Endothelial cell of umbilical vein (primary cell): ENCODE measurements at regions not wholly inside any gene's neighbourhood (a gene's known extent, or its start where the extent isn't known, plus 50 kb on each side); places are given as distances from the start of the nearest gene placed in this dataset.

Experiments used
- EZH2 ChIP-seq: IDR thresholded peaks from 2 replicates; pipeline ENCODE4 v1.6.1; 2012; ENCODE audit warnings: borderline replicate concordance, low read depth, mild to moderate bottlenecking, moderate library complexity, low read length, inconsistent platforms; ENCODE audit not compliant: severe bottlenecking
- MYC ChIP-seq: IDR thresholded peaks from one replicate; pipeline ENCODE4 v1.6.1; 2011; ENCODE audit warnings: mild to moderate bottlenecking, low read depth, low read length
- POLR2A ChIP-seq: IDR thresholded peaks from 2 replicates; pipeline ENCODE4 v1.6.1; 2012; ENCODE audit warnings: low read depth, mild to moderate bottlenecking, control low read depth, low read length
- TF ChIP-seq, protein P1 (sequence below), 2 donors: IDR thresholded peaks; 1 replicate in 1 of 2; 2 replicates in 1 of 2; pipeline ENCODE4 v1.5.1; 2011; ENCODE audit warnings: low read length in 2 of 2, mild to moderate bottlenecking in 2 of 2, moderate library complexity in 2 of 2, control low read depth in 1 of 2, inconsistent platforms in 1 of 2, low read depth in 1 of 2; ENCODE audit not compliant: insufficient read depth in 1 of 2; ENCODE audit errors: extremely low read depth in 1 of 2

- TF ChIP-seq, protein P1, sequence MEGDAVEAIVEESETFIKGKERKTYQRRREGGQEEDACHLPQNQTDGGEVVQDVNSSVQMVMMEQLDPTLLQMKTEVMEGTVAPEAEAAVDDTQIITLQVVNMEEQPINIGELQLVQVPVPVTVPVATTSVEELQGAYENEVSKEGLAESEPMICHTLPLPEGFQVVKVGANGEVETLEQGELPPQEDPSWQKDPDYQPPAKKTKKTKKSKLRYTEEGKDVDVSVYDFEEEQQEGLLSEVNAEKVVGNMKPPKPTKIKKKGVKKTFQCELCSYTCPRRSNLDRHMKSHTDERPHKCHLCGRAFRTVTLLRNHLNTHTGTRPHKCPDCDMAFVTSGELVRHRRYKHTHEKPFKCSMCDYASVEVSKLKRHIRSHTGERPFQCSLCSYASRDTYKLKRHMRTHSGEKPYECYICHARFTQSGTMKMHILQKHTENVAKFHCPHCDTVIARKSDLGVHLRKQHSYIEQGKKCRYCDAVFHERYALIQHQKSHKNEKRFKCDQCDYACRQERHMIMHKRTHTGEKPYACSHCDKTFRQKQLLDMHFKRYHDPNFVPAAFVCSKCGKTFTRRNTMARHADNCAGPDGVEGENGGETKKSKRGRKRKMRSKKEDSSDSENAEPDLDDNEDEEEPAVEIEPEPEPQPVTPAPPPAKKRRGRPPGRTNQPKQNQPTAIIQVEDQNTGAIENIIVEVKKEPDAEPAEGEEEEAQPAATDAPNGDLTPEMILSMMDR (IDR thresholded peaks at IDR 0.05; ENCODE audit: extremely low read depth in 1 of 2, insufficient read depth in 1 of 2, low read depth in 1 of 2, low read length in 2 of 2), result no peak
- TF ChIP-seq POLR2A, result no peak
- TF ChIP-seq EZH2, result no peak
- TF ChIP-seq MYC, result no peak
Observed at GRCh38 chr7:52571026-52571425, 464.4 kb upstream of the POM121L12 start.
